K562 (cell line): ENCODE measurements at regions not wholly inside any gene's neighbourhood (a gene's known extent, or its start where the extent isn't known, plus 50 kb on each side); places are given as distances from the start of the nearest gene placed in this dataset.

Source experiments
- ATAC-seq: fragments of 200-7000 bp; cut with Tn5 transposase; 3 replicates; pipeline ENCODE4 v1.9.1; 2020; ENCODE audit warnings: moderate library complexity
- BruUV-seq: library from RNA; stranded (reverse); fragments of 400-500 nt; replicated peaks from 2 replicates; lab custom pipeline; 2021; lab: Mats Ljungman, UMichigan
- CTCF ChIA-PET: fragments of 300-600 bp; formaldehyde crosslinking; extraction: SDS; loops from one replicate; lab custom pipeline; 2021; ENCODE audit warnings: low intra/inter-chr PET ratio; lab: Yijun Ruan, JAX
- POLR2A ChIA-PET: fragments of 300-600, 350-650 bp; sonication (Branson Sonifier 250); formaldehyde crosslinking; extraction: SDS; loops from one replicate; lab custom pipeline; 2021; ENCODE audit warnings: antibody characterized with exemption, inconsistent platforms; lab: Yijun Ruan, JAX
- DNase-seq, 4 experiments: peaks; one replicate each; pipeline versions ENCODE4 v3.0.0 to v3.0.0-alpha.2; 2011 to 2018; ENCODE audit warnings: low spot score in 3 of 4, mixed read lengths in 3 of 4; ENCODE audit errors: extremely low read depth in 1 of 4
- FAIRE-seq: peaks from 2 replicates; lab custom pipeline; 2011; peaks lifted over from hg19 to GRCh38; lab: Jason Lieb, UNC
- H2AFZ ChIP-seq: 2 replicates; pipeline ENCODE4 v1.6.0; 2011; ENCODE audit warnings: low read depth, low read length, control low read depth, inconsistent platforms
- H3K27ac ChIP-seq: fragments of 200-600 bp; 3 replicates; pipeline ENCODE4 v1.8.0; 2011; ENCODE audit warnings: low read depth, mild to moderate bottlenecking, control low read depth, inconsistent platforms, low read length, moderate library complexity, mixed read lengths; ENCODE audit errors: extremely low read depth
- H3K27me3 ChIP-seq, 2 experiments: fragments of 300-600 bp in 1 of 2; 2 replicates in 1 of 2; 3 replicates in 1 of 2; pipeline versions ENCODE4 v1.6.0 to v1.8.0; 2011; ENCODE audit warnings: inconsistent platforms in 2 of 2, low read length in 2 of 2, mild to moderate bottlenecking in 1 of 2, mixed read lengths in 1 of 2, moderate library complexity in 1 of 2; ENCODE audit not compliant: control insufficient read depth in 2 of 2, insufficient read depth in 2 of 2
- H3K36me3 ChIP-seq: fragments of 300-600 bp; 3 replicates; pipeline ENCODE4 v1.8.0; 2011; ENCODE audit warnings: mild to moderate bottlenecking, low read length, inconsistent platforms; ENCODE audit not compliant: control insufficient read depth, insufficient read depth
- H3K4me1 ChIP-seq, 2 experiments: fragments of 200-600 bp in 1 of 2; replicated peaks in 1 of 2; 2 replicates in 1 of 2; 3 replicates in 1 of 2; pipeline versions ENCODE4 v1.5.1 to v1.8.0; 2011; ENCODE audit warnings: inconsistent platforms in 2 of 2, low read length in 2 of 2, mild to moderate bottlenecking in 1 of 2, mixed read lengths in 1 of 2, moderate library complexity in 1 of 2; ENCODE audit not compliant: control insufficient read depth in 2 of 2, insufficient read depth in 2 of 2
- H3K4me2 ChIP-seq: 2 replicates; pipeline ENCODE4 v1.6.1; 2011; ENCODE audit warnings: low read length, control low read depth, inconsistent platforms, mixed read lengths; ENCODE audit not compliant: insufficient read depth
- H3K4me3 ChIP-seq: fragments of 200-600 bp; sonication (generic), shearing (Covaris generic); 2 replicates; pipeline ENCODE4 v1.5.1; 2016; ENCODE audit warnings: control low read depth, inconsistent platforms
- H3K79me2 ChIP-seq: fragments of 200-600 bp; 3 replicates; pipeline ENCODE4 v1.8.0; 2011; ENCODE audit warnings: low read length, inconsistent platforms; ENCODE audit not compliant: control insufficient read depth, insufficient read depth
- H3K9ac ChIP-seq, 2 experiments: 2 replicates each; pipeline versions ENCODE4 v1.6.0 to v1.6.1; 2011; ENCODE audit warnings: low read depth in 2 of 2, low read length in 2 of 2, control low read depth in 1 of 2, inconsistent platforms in 1 of 2, mild to moderate bottlenecking in 1 of 2, mixed read lengths in 1 of 2; ENCODE audit not compliant: insufficient read depth in 1 of 2
- H3K9me1 ChIP-seq: one replicate; pipeline ENCODE4 v1.6.0; 2011; ENCODE audit warnings: inconsistent platforms, mild to moderate bottlenecking, low read length, moderate library complexity; ENCODE audit not compliant: control insufficient read depth, insufficient read depth
- H3K9me3 ChIP-seq: replicated peaks from 2 replicates; pipeline ENCODE4 v1.5.1; 2011; ENCODE audit warnings: low read depth, low read length, inconsistent platforms; ENCODE audit not compliant: control insufficient read depth, insufficient read depth
- H4K20me1 ChIP-seq: replicated peaks from 2 replicates; pipeline ENCODE4 v1.6.1; 2011; ENCODE audit warnings: low read length, inconsistent platforms, mixed read lengths; ENCODE audit not compliant: control insufficient read depth, insufficient read depth
- CBFB ChIP-seq: sonication (generic); formaldehyde crosslinking; IDR thresholded peaks from 2 replicates; pipeline ENCODE4 v1.4.0; 2020; ENCODE audit warnings: mild to moderate bottlenecking, missing genetic modification reagents
- CREB3L1 ChIP-seq: fragments of 450-650 bp; IDR thresholded peaks from 2 replicates; pipeline ENCODE4 v1.6.1; 2014; ENCODE audit warnings: low read depth, mild to moderate bottlenecking, moderate library complexity, borderline replicate concordance
- GTF2B ChIP-seq: IDR thresholded peaks from 2 replicates; pipeline ENCODE4 v1.6.1; 2011; ENCODE audit not compliant: insufficient read length; ENCODE audit errors: extremely low read depth
- MCM3 ChIP-seq: fragments of 450-650 bp; IDR thresholded peaks from 2 replicates; pipeline ENCODE4 v1.6.1; 2016
- MED1 ChIP-seq: sonication (generic); formaldehyde crosslinking; IDR thresholded peaks from 2 replicates; pipeline ENCODE4 v1.8.1; 2023; ENCODE audit warnings: missing genetic modification reagents, borderline replicate concordance
- ZKSCAN3 ChIP-seq: fragments of 250-450 bp; sonication (Bioruptor Pico); IDR thresholded peaks from 2 replicates; pipeline ENCODE4 v1.4.0; 2020
- WGBS: fragments of 100-300 bp; shearing (Covaris generic); methylation state at CpG from one replicate; pipeline ENCODE4 v1.1.6; 2016; ENCODE audit warnings: low coverage, mixed read lengths; ENCODE audit not compliant: insufficient coverage; ENCODE audit errors: missing lambda C conversion rate; 5-methylcytosine and 5-hydroxymethylcytosine counted together
- in situ Hi-C: fragments of 300-500 bp; cut with MboI; formaldehyde crosslinking; loops from 4 replicates; pipeline ENCODE4 v1.15.0; 2018; ENCODE audit warnings: inconsistent platforms, mixed read lengths
- intact Hi-C: fragments of 100-400 bp; cut with micrococcal nuclease; formaldehyde crosslinking; loops from 2 replicates; pipeline ENCODE4 v1.14.2; 2022

- Histone ChIP-seq H4K20me1 (no peaks in the 10 kb centered on the region; the same call in 1 of the 2 replicates), H3K27me3 (no peaks in the 10 kb centered on the region; a peak in 1 of 5 replicates), H3K9ac (no peak overlapping the region), H3K4me3 (no peak overlapping the region), H3K9me3 (no peaks in the 10 kb centered on the region), H3K27ac (no peak overlapping the region), H3K9me1 (no peaks in the 10 kb centered on the region), H3K79me2 (no peaks in the 10 kb centered on the region), H3K4me2 (no peak overlapping the region), H3K36me3 (no peaks in the 10 kb centered on the region), H3K4me1 (no peaks in the 10 kb centered on the region), H2AFZ (no peak overlapping the region)
- TF ChIP-seq CREB3L1 = no peak
- TF ChIP-seq CBFB (CRISPR knock-in tag) = no peak
- TF ChIP-seq MCM3 = no peak
- no peak for TF ChIP-seq ZKSCAN3 (CRISPR knock-in tag)
- TF ChIP-seq MED1 (CRISPR knock-in tag) = no peak
- TF ChIP-seq GTF2B = no peak
- POLR2A ChIA-PET = no interaction called here
- WGBS = 3% methylated on average over 5 of the region's 5 CpGs
- ATAC-seq = no peak
- no peak for DNase-seq
- CTCF ChIA-PET = no interaction called here
- BruUV-seq = no TSS peak
- intact Hi-C loops = no loop called here
- FAIRE-seq = no peak
- in situ Hi-C loops = no loop called here
Measured at GRCh38 chr16:6932871-6933385, 399.7 kb upstream of the RBFOX1 start.
